ENCODE measurements at regions not wholly inside any gene's neighbourhood (a gene's known extent, or its start where the extent isn't known, plus 50 kb on each side); places are given as distances from the start of the nearest gene placed in this dataset.

- TF ChIP-seq, protein P1, sequence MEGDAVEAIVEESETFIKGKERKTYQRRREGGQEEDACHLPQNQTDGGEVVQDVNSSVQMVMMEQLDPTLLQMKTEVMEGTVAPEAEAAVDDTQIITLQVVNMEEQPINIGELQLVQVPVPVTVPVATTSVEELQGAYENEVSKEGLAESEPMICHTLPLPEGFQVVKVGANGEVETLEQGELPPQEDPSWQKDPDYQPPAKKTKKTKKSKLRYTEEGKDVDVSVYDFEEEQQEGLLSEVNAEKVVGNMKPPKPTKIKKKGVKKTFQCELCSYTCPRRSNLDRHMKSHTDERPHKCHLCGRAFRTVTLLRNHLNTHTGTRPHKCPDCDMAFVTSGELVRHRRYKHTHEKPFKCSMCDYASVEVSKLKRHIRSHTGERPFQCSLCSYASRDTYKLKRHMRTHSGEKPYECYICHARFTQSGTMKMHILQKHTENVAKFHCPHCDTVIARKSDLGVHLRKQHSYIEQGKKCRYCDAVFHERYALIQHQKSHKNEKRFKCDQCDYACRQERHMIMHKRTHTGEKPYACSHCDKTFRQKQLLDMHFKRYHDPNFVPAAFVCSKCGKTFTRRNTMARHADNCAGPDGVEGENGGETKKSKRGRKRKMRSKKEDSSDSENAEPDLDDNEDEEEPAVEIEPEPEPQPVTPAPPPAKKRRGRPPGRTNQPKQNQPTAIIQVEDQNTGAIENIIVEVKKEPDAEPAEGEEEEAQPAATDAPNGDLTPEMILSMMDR (IDR thresholded peaks at IDR 0.05) = no peak
- TF ChIP-seq ZFX (IDR thresholded peaks at IDR 0.05; ENCODE audit: borderline replicate concordance) = no peak
Observed at GRCh38 chr6:104095661-104096416, 763.9 kb downstream of the HACE1 start.

Data from 22Rv1 (cell line).